Naive thymus-derived CD4-positive, alpha-beta T cell (primary cell): ENCODE measurements at regions not wholly inside any gene's neighbourhood (a gene's known extent, or its start where the extent isn't known, plus 50 kb on each side); places are given as distances from the start of the nearest gene placed in this dataset.

Experiments
- ATAC-seq: fragments of 150-1000 bp; cut with Tn5 transposase; 2 replicates; pipeline ENCODE4 v1.10.0; 2021; ENCODE audit warnings: mild to moderate bottlenecking, moderate library complexity
- CTCF ChIA-PET: fragments of 350-600 bp; sonication (Branson Sonifier 250); formaldehyde crosslinking; loops from one replicate; lab custom pipeline; 2021; ENCODE audit warnings: antibody characterized with exemption; lab: Charles Lee
- POLR2A ChIA-PET: fragments of 350-600 bp; sonication (Branson Sonifier 250); formaldehyde crosslinking; loops from one replicate; lab custom pipeline; 2021; ENCODE audit warnings: antibody characterized with exemption, inconsistent platforms; lab: Charles Lee
- DNase-seq, 9 donors: peaks; one replicate each; pipeline versions ENCODE4 v3.0.0 to v3.0.0-alpha.2; 2020 to 2022; ENCODE audit warnings: mixed read lengths in 1 of 9
- H3K27ac ChIP-seq: one replicate; pipeline ENCODE4 v1.7.0; 2013; ENCODE audit warnings: mild to moderate bottlenecking, low read depth, low read length, moderate library complexity
- H3K27me3 ChIP-seq, 2 donors: one replicate each; pipeline ENCODE4 v1.7.0; 2013; ENCODE audit warnings: low read length in 2 of 2, mild to moderate bottlenecking in 2 of 2, moderate library complexity in 2 of 2; ENCODE audit not compliant: control insufficient read depth in 2 of 2, insufficient read depth in 2 of 2
- H3K36me3 ChIP-seq, 3 experiments: 1 replicate in 2 of 3; 2 replicates in 1 of 3; pipeline ENCODE4 v1.7.0; 2013; ENCODE audit warnings: low read length in 3 of 3, mild to moderate bottlenecking in 3 of 3, moderate library complexity in 1 of 3; ENCODE audit not compliant: insufficient read depth in 3 of 3, control insufficient read depth in 2 of 3
- H3K4me1 ChIP-seq, 2 donors: one replicate each; pipeline ENCODE4 v1.7.0; 2013; ENCODE audit warnings: low read length in 2 of 2, mild to moderate bottlenecking in 2 of 2, moderate library complexity in 1 of 2; ENCODE audit not compliant: control insufficient read depth in 2 of 2, insufficient read depth in 2 of 2
- H3K4me3 ChIP-seq: 2 replicates; pipeline ENCODE4 v1.7.0; 2013; ENCODE audit warnings: mild to moderate bottlenecking, low read length
- H3K9me3 ChIP-seq, 3 experiments: 1 replicate in 2 of 3; 2 replicates in 1 of 3; pipeline ENCODE4 v1.7.0; 2013; ENCODE audit warnings: low read length in 3 of 3; ENCODE audit not compliant: control insufficient read depth in 2 of 3
- H3K27ac Mint-ChIP-seq, 9 donors: one replicate each; pipeline ENCODE4 v1.8.0; 2020 to 2022; ENCODE audit warnings: mixed read lengths in 9 of 9, mild to moderate bottlenecking in 8 of 9, moderate library complexity in 5 of 9, inconsistent platforms in 2 of 9
- H3K27me3 Mint-ChIP-seq, 5 donors: one replicate each; pipeline ENCODE4 v1.8.0; 2021 to 2022; ENCODE audit warnings: mixed read lengths in 5 of 5, mild to moderate bottlenecking in 1 of 5
- H3K36me3 Mint-ChIP-seq, 5 donors: one replicate each; pipeline ENCODE4 v1.8.0; 2020 to 2022; ENCODE audit warnings: mixed read lengths in 5 of 5, mild to moderate bottlenecking in 3 of 5, inconsistent platforms in 1 of 5
- H3K4me1 Mint-ChIP-seq, 7 donors: one replicate each; pipeline ENCODE4 v1.8.0; 2020 to 2022; ENCODE audit warnings: mixed read lengths in 7 of 7, mild to moderate bottlenecking in 3 of 7, inconsistent platforms in 1 of 7
- H3K4me3 Mint-ChIP-seq, 10 donors: one replicate each; pipeline ENCODE4 v1.8.0; 2020 to 2022; ENCODE audit warnings: mild to moderate bottlenecking in 10 of 10, mixed read lengths in 10 of 10, moderate library complexity in 6 of 10, inconsistent platforms in 2 of 10
- H3K9me3 Mint-ChIP-seq, 11 donors: one replicate each; pipeline ENCODE4 v1.8.0; 2020 to 2022; ENCODE audit warnings: mixed read lengths in 11 of 11, mild to moderate bottlenecking in 4 of 11, inconsistent platforms in 1 of 11, moderate library complexity in 1 of 11
- intact Hi-C, 2 donors: fragments of 100-400 bp; cut with micrococcal nuclease; formaldehyde crosslinking; loops; one replicate each; pipeline ENCODE4 v1.15.1; 2023

- Histone ChIP-seq H3K27me3 (no peaks in the 10 kb centered on the region), H3K9me3 (no peaks in the 10 kb centered on the region), H3K27ac (no peak overlapping the region), H3K4me3 (no peak overlapping the region), H3K36me3 (no peaks in the 10 kb centered on the region), H3K4me1 (no peaks in the 10 kb centered on the region)
- H3K27me3 Mint-ChIP-seq = no peaks in the 10 kb centered on the region
- peaks cover 0 to 5% (median 0%) of the 10 kb centered on the region in 5 donors for H3K36me3 Mint-ChIP-seq
- ChIA-PET POLR2A (no interaction called here), CTCF (no interaction called here)
- no peak overlapping the region for H3K4me3 Mint-ChIP-seq
- intact Hi-C loops = no loop called here
- no peaks in the 10 kb centered on the region for H3K4me1 Mint-ChIP-seq
- ATAC-seq = no peak
- H3K9me3 Mint-ChIP-seq = peaks cover 2 to 18% (median 10%) of the 10 kb centered on the region in 11 donors
- no peak for DNase-seq
- H3K27ac Mint-ChIP-seq = no peak overlapping the region
Observed at GRCh38 chr14:27063959-27064358, 466.1 kb upstream of the NOVA1 start.

- Mint-ChIP-seq H3K4me1 (no peaks in the 10 kb centered on the region), H3K4me3 (no peak overlapping the region), H3K27me3 (no peaks in the 10 kb centered on the region), H3K9me3 (peaks cover 2 to 27% (median 7%) of the 10 kb centered on the region in 11 donors), H3K36me3 (peaks cover 0 to 5% (median 0%) of the 10 kb centered on the region in 5 donors), H3K27ac (no peak overlapping the region)
- POLR2A ChIA-PET = no interaction called here
- intact Hi-C loops = no loop called here
- DNase-seq = no peak
- no peaks in the 10 kb centered on the region for H3K36me3 ChIP-seq
- H3K27me3 ChIP-seq = no peaks in the 10 kb centered on the region
- CTCF ChIA-PET = no interaction called here
- H3K4me1 ChIP-seq = no peaks in the 10 kb centered on the region
- no peak for ATAC-seq
- no peak overlapping the region for H3K4me3 ChIP-seq
- H3K27ac ChIP-seq = no peak overlapping the region
- no peaks in the 10 kb centered on the region for H3K9me3 ChIP-seq
Observed at GRCh38 chr14:27065886-27066285, 468.1 kb upstream of the NOVA1 start.

- CTCF ChIA-PET = no interaction called here
- Histone ChIP-seq H3K4me3 (no peak overlapping the region), H3K27ac (no peak overlapping the region), H3K27me3 (no peaks in the 10 kb centered on the region), H3K36me3 (no peaks in the 10 kb centered on the region), H3K4me1 (no peaks in the 10 kb centered on the region), H3K9me3 (no peaks in the 10 kb centered on the region)
- Mint-ChIP-seq H3K27me3 (no peaks in the 10 kb centered on the region), H3K9me3 (peaks cover 2 to 32% (median 7%) of the 10 kb centered on the region in 11 donors), H3K36me3 (peaks cover 0 to 5% (median 0%) of the 10 kb centered on the region in 5 donors), H3K4me1 (no peaks in the 10 kb centered on the region), H3K4me3 (no peak overlapping the region), H3K27ac (no peak overlapping the region)
- ATAC-seq = no peak
- intact Hi-C loops = no loop called here
- POLR2A ChIA-PET = no interaction called here
- no peak for DNase-seq
Observed at GRCh38 chr14:27067961-27068360, 470.1 kb upstream of the NOVA1 start.

- H3K9me3 Mint-ChIP-seq = peaks cover 1 to 28% (median 7%) of the 10 kb centered on the region in 11 donors
- H3K36me3 Mint-ChIP-seq = no peaks in the 10 kb centered on the region
- H3K36me3 ChIP-seq = no peaks in the 10 kb centered on the region
- CTCF ChIA-PET = no interaction called here
- H3K4me3 ChIP-seq = no peak overlapping the region
- peaks cover 0 to 4% (median 0%) of the 10 kb centered on the region in 3 experiments for H3K9me3 ChIP-seq
- no peaks in the 10 kb centered on the region for H3K27me3 Mint-ChIP-seq
- no peak overlapping the region for H3K27ac ChIP-seq
- H3K4me1 Mint-ChIP-seq = no peaks in the 10 kb centered on the region
- no peaks in the 10 kb centered on the region for H3K27me3 ChIP-seq
- ATAC-seq (no peak), DNase-seq (no peak)
- POLR2A ChIA-PET = no interaction called here
- intact Hi-C loops = no loop called here
- no peaks in the 10 kb centered on the region for H3K4me1 ChIP-seq
- no peak overlapping the region for H3K4me3 Mint-ChIP-seq
- no peak overlapping the region for H3K27ac Mint-ChIP-seq
Observed at GRCh38 chr14:27072589-27072988, 474.8 kb upstream of the NOVA1 start.

GRCh38 chr14:27075503-27075902, 477.7 kb upstream of the NOVA1 start:
- H3K27me3 ChIP-seq = no peaks in the 10 kb centered on the region
- H3K4me3 ChIP-seq = no peak overlapping the region
- no peak overlapping the region for H3K27ac Mint-ChIP-seq
- no peak for ATAC-seq
- DNase-seq = no peak
- no peaks in the 10 kb centered on the region for H3K36me3 ChIP-seq
- no peak overlapping the region for H3K4me3 Mint-ChIP-seq
- H3K4me1 ChIP-seq = no peaks in the 10 kb centered on the region
- H3K36me3 Mint-ChIP-seq = no peaks in the 10 kb centered on the region
- ChIA-PET POLR2A (no interaction called here), CTCF (no interaction called here)
- no peaks in the 10 kb centered on the region for H3K4me1 Mint-ChIP-seq
- H3K27me3 Mint-ChIP-seq = no peaks in the 10 kb centered on the region
- peaks cover 0 to 4% (median 0%) of the 10 kb centered on the region in 3 experiments for H3K9me3 ChIP-seq
- H3K27ac ChIP-seq = no peak overlapping the region
- H3K9me3 Mint-ChIP-seq = peaks cover 1 to 31% (median 10%) of the 10 kb centered on the region in 11 donors
- intact Hi-C loops = no loop called here

DNA sequence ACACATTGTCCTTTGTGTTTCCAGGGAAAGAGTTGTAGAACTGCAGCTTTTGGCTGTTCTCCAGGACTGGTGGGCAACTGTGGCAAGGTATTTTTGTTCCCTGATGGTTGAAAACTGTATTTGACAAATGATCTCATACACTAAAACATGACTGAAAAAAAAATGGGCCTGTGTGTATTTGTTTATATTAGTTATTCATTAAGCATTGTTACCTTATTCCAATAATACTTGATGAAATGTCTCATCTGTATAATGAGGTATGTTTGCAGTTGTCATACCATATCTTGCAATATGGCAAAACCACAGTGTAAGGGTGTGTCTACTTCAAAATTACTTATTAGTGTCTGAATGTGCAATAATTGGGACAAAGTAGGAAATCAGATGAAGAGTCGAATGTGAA, 479.4 kb upstream of the NOVA1 start:
- ATAC-seq (no peak), DNase-seq (no peak)
- Mint-ChIP-seq H3K27ac (no peak overlapping the region), H3K36me3 (no peaks in the 10 kb centered on the region), H3K27me3 (no peaks in the 10 kb centered on the region), H3K4me1 (no peaks in the 10 kb centered on the region), H3K9me3 (peaks cover 2 to 22% (median 10%) of the 10 kb centered on the region in 11 donors), H3K4me3 (no peak overlapping the region)
- H3K27me3 ChIP-seq = no peaks in the 10 kb centered on the region
- ChIA-PET CTCF (no interaction called here), POLR2A (no interaction called here)
- peaks cover 0 to 4% (median 0%) of the 10 kb centered on the region in 3 experiments for H3K9me3 ChIP-seq
- no peak overlapping the region for H3K27ac ChIP-seq
- no peaks in the 10 kb centered on the region for H3K36me3 ChIP-seq
- no peak overlapping the region for H3K4me3 ChIP-seq
- no peaks in the 10 kb centered on the region for H3K4me1 ChIP-seq
- intact Hi-C loops = no loop called here

DNA sequence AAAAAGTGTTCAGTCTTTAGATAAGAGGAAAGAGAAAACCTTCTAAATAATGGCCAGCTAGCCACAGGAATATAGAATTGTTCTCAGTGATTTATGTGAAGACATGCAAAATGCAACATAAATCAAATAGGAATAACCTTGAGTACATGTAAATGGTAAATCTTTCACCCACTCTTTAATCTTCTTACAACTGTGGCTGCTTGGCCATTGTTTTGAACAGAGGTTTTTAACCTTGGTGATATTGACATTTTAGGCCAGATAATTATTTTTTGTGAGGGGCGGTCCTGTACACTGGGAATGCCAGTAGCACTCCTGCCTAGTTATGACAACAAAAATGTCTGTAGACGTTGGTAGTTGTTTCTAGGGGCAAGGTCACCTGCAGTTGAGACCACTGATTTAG, 479.9 kb upstream of the NOVA1 start:
- Mint-ChIP-seq H3K4me1 (no peaks in the 10 kb centered on the region), H3K27me3 (no peaks in the 10 kb centered on the region), H3K27ac (no peak overlapping the region), H3K9me3 (peaks cover 2 to 22% (median 13%) of the 10 kb centered on the region in 11 donors), H3K36me3 (no peaks in the 10 kb centered on the region), H3K4me3 (no peak overlapping the region)
- Histone ChIP-seq H3K4me3 (no peak overlapping the region), H3K9me3 (peaks cover 0 to 4% (median 0%) of the 10 kb centered on the region in 3 experiments), H3K27me3 (no peaks in the 10 kb centered on the region), H3K36me3 (no peaks in the 10 kb centered on the region), H3K4me1 (no peaks in the 10 kb centered on the region), H3K27ac (no peak overlapping the region)
- CTCF ChIA-PET = no interaction called here
- POLR2A ChIA-PET = no interaction called here
- ATAC-seq (no peak), DNase-seq (no peak)
- intact Hi-C loops = no loop called here
